ENCODE measurements at regions not wholly inside any gene's neighbourhood (a gene's known extent, or its start where the extent isn't known, plus 50 kb on each side); places are given as distances from the start of the nearest gene placed in this dataset.

- no peak for TF ChIP-seq CTCF (IDR thresholded peaks at IDR 0.05; ENCODE audit: unreplicated experiment)
- BruUV-seq (replicated peaks), result no TSS peak
- H3K4me1 Mint-ChIP-seq (ENCODE audit: insufficient read depth, unreplicated experiment), result peaks cover 8% of the 10 kb centered on the region
- H3K27ac Mint-ChIP-seq (ENCODE audit: low read depth, unreplicated experiment), result no peak overlapping the region
- no peaks in the 10 kb centered on the region for H3K9me3 Mint-ChIP-seq (ENCODE audit: unreplicated experiment)
- CTCF ChIA-PET, result no interaction called here
- DNase-seq (ENCODE audit: unreplicated experiment), result no peak
- POLR2A ChIA-PET, result no interaction called here
- H3K4me3 Mint-ChIP-seq (ENCODE audit: unreplicated experiment), result no peak overlapping the region
- no peaks in the 10 kb centered on the region for H3K27me3 Mint-ChIP-seq (ENCODE audit: insufficient read depth, unreplicated experiment)
- H3K36me3 Mint-ChIP-seq (ENCODE audit: insufficient read depth, unreplicated experiment), result no peaks in the 10 kb centered on the region
- intact Hi-C loops (cut with micrococcal nuclease), result no loop called here
Observed at GRCh38 chr17:31653691-31654090, 205.4 kb downstream of the COPRS start.

- H3K27ac Mint-ChIP-seq (ENCODE audit: low read depth, unreplicated experiment), result no peak overlapping the region
- no peaks in the 10 kb centered on the region for H3K36me3 Mint-ChIP-seq (ENCODE audit: insufficient read depth, unreplicated experiment)
- H3K4me3 Mint-ChIP-seq (ENCODE audit: unreplicated experiment), result no peak overlapping the region
- H3K9me3 Mint-ChIP-seq (ENCODE audit: unreplicated experiment), result peaks cover 10% of the 10 kb centered on the region
- H3K4me1 Mint-ChIP-seq (ENCODE audit: insufficient read depth, unreplicated experiment), result peaks cover 8% of the 10 kb centered on the region
- CTCF ChIA-PET, result interaction anchor here (0.7 to 1.6 kb wide), 4 partner anchors 20 to 192 kb away, joined by 3 to 4 read pairs (median 4); no protein-coding TSS in a partner anchor
- H3K27me3 Mint-ChIP-seq (ENCODE audit: insufficient read depth, unreplicated experiment), result no peaks in the 10 kb centered on the region
- DNase-seq (ENCODE audit: unreplicated experiment), result no peak
- no peak for TF ChIP-seq CTCF (IDR thresholded peaks at IDR 0.05; ENCODE audit: unreplicated experiment)
- POLR2A ChIA-PET, result no interaction called here
- intact Hi-C loops (cut with micrococcal nuclease), result no loop called here
- no TSS peak for BruUV-seq (replicated peaks)
Observed at GRCh38 chr17:31650756-31651520, 208.1 kb downstream of the COPRS start.

- no peak for TF ChIP-seq CTCF (IDR thresholded peaks at IDR 0.05; ENCODE audit: unreplicated experiment)
- intact Hi-C loops (cut with micrococcal nuclease), result no loop called here
- ChIA-PET POLR2A (no interaction called here), CTCF (interaction anchor here (0.6 to 0.8 kb wide), 3 partner anchors 9 to 51 kb away, joined by 3 to 5 read pairs (median 3); no protein-coding TSS in a partner anchor)
- no peaks in the 10 kb centered on the region for H3K36me3 Mint-ChIP-seq (ENCODE audit: insufficient read depth, unreplicated experiment)
- no peak overlapping the region for H3K4me3 Mint-ChIP-seq (ENCODE audit: unreplicated experiment)
- no peaks in the 10 kb centered on the region for H3K27me3 Mint-ChIP-seq (ENCODE audit: insufficient read depth, unreplicated experiment)
- no peak for DNase-seq (ENCODE audit: unreplicated experiment)
- peaks cover 22% of the 10 kb centered on the region for H3K9me3 Mint-ChIP-seq (ENCODE audit: unreplicated experiment)
- no peaks in the 10 kb centered on the region for H3K4me1 Mint-ChIP-seq (ENCODE audit: insufficient read depth, unreplicated experiment)
- H3K27ac Mint-ChIP-seq (ENCODE audit: low read depth, unreplicated experiment), result no peak overlapping the region
- BruUV-seq (replicated peaks), result no TSS peak
Observed at GRCh38 chr17:31649302-31649701, 209.7 kb downstream of the COPRS start.

GRCh38 chr17:31647661-31648060 lies 211.4 kb downstream of the COPRS start:
- no peak for DNase-seq (ENCODE audit: unreplicated experiment)
- H3K4me3 Mint-ChIP-seq (ENCODE audit: unreplicated experiment), result no peak overlapping the region
- ChIA-PET POLR2A (interaction anchor here (0.5 to 0.9 kb wide), 3 partner anchors 12 to 217 kb away, joined by 3 read pairs; no protein-coding TSS in a partner anchor), CTCF (no interaction called here)
- no peaks in the 10 kb centered on the region for H3K27me3 Mint-ChIP-seq (ENCODE audit: insufficient read depth, unreplicated experiment)
- H3K27ac Mint-ChIP-seq (ENCODE audit: low read depth, unreplicated experiment), result no peak overlapping the region
- H3K9me3 Mint-ChIP-seq (ENCODE audit: unreplicated experiment), result peaks cover 22% of the 10 kb centered on the region
- no peaks in the 10 kb centered on the region for H3K36me3 Mint-ChIP-seq (ENCODE audit: insufficient read depth, unreplicated experiment)
- no TSS peak for BruUV-seq (replicated peaks)
- H3K4me1 Mint-ChIP-seq (ENCODE audit: insufficient read depth, unreplicated experiment), result no peaks in the 10 kb centered on the region
- intact Hi-C loops (cut with micrococcal nuclease), result no loop called here
- TF ChIP-seq CTCF (IDR thresholded peaks at IDR 0.05; ENCODE audit: unreplicated experiment), result no peak
